K562 (cell line): ENCODE measurements at regions not wholly inside any gene's neighbourhood (a gene's known extent, or its start where the extent isn't known, plus 50 kb on each side); places are given as distances from the start of the nearest gene placed in this dataset.

Source experiments
- ATAC-seq: fragments of 200-7000 bp; cut with Tn5 transposase; 3 replicates; pipeline ENCODE4 v1.9.1; 2020; ENCODE audit warnings: moderate library complexity
- BruUV-seq: library from RNA; stranded (reverse); fragments of 400-500 nt; replicated peaks from 2 replicates; lab custom pipeline; 2021; lab: Mats Ljungman, UMichigan
- CTCF ChIA-PET: fragments of 300-600 bp; formaldehyde crosslinking; extraction: SDS; loops from one replicate; lab custom pipeline; 2021; ENCODE audit warnings: low intra/inter-chr PET ratio; lab: Yijun Ruan, JAX
- POLR2A ChIA-PET: fragments of 300-600, 350-650 bp; sonication (Branson Sonifier 250); formaldehyde crosslinking; extraction: SDS; loops from one replicate; lab custom pipeline; 2021; ENCODE audit warnings: antibody characterized with exemption, inconsistent platforms; lab: Yijun Ruan, JAX
- DNase-seq, 4 experiments: peaks; one replicate each; pipeline versions ENCODE4 v3.0.0 to v3.0.0-alpha.2; 2011 to 2018; ENCODE audit warnings: low spot score in 3 of 4, mixed read lengths in 3 of 4; ENCODE audit errors: extremely low read depth in 1 of 4
- FAIRE-seq: peaks from 2 replicates; lab custom pipeline; 2011; peaks lifted over from hg19 to GRCh38; lab: Jason Lieb, UNC
- H2AFZ ChIP-seq: 2 replicates; pipeline ENCODE4 v1.6.0; 2011; ENCODE audit warnings: low read depth, low read length, control low read depth, inconsistent platforms
- H3K27ac ChIP-seq: fragments of 200-600 bp; 3 replicates; pipeline ENCODE4 v1.8.0; 2011; ENCODE audit warnings: low read depth, mild to moderate bottlenecking, control low read depth, inconsistent platforms, low read length, moderate library complexity, mixed read lengths; ENCODE audit errors: extremely low read depth
- H3K27me3 ChIP-seq, 2 experiments: fragments of 300-600 bp in 1 of 2; 2 replicates in 1 of 2; 3 replicates in 1 of 2; pipeline versions ENCODE4 v1.6.0 to v1.8.0; 2011; ENCODE audit warnings: inconsistent platforms in 2 of 2, low read length in 2 of 2, mild to moderate bottlenecking in 1 of 2, mixed read lengths in 1 of 2, moderate library complexity in 1 of 2; ENCODE audit not compliant: control insufficient read depth in 2 of 2, insufficient read depth in 2 of 2
- H3K36me3 ChIP-seq: fragments of 300-600 bp; 3 replicates; pipeline ENCODE4 v1.8.0; 2011; ENCODE audit warnings: mild to moderate bottlenecking, low read length, inconsistent platforms; ENCODE audit not compliant: control insufficient read depth, insufficient read depth
- H3K4me1 ChIP-seq, 2 experiments: fragments of 200-600 bp in 1 of 2; replicated peaks in 1 of 2; 2 replicates in 1 of 2; 3 replicates in 1 of 2; pipeline versions ENCODE4 v1.5.1 to v1.8.0; 2011; ENCODE audit warnings: inconsistent platforms in 2 of 2, low read length in 2 of 2, mild to moderate bottlenecking in 1 of 2, mixed read lengths in 1 of 2, moderate library complexity in 1 of 2; ENCODE audit not compliant: control insufficient read depth in 2 of 2, insufficient read depth in 2 of 2
- H3K4me2 ChIP-seq: 2 replicates; pipeline ENCODE4 v1.6.1; 2011; ENCODE audit warnings: low read length, control low read depth, inconsistent platforms, mixed read lengths; ENCODE audit not compliant: insufficient read depth
- H3K4me3 ChIP-seq: fragments of 200-600 bp; sonication (generic), shearing (Covaris generic); 2 replicates; pipeline ENCODE4 v1.5.1; 2016; ENCODE audit warnings: control low read depth, inconsistent platforms
- H3K79me2 ChIP-seq: fragments of 200-600 bp; 3 replicates; pipeline ENCODE4 v1.8.0; 2011; ENCODE audit warnings: low read length, inconsistent platforms; ENCODE audit not compliant: control insufficient read depth, insufficient read depth
- H3K9ac ChIP-seq, 2 experiments: 2 replicates each; pipeline versions ENCODE4 v1.6.0 to v1.6.1; 2011; ENCODE audit warnings: low read depth in 2 of 2, low read length in 2 of 2, control low read depth in 1 of 2, inconsistent platforms in 1 of 2, mild to moderate bottlenecking in 1 of 2, mixed read lengths in 1 of 2; ENCODE audit not compliant: insufficient read depth in 1 of 2
- H3K9me1 ChIP-seq: one replicate; pipeline ENCODE4 v1.6.0; 2011; ENCODE audit warnings: inconsistent platforms, mild to moderate bottlenecking, low read length, moderate library complexity; ENCODE audit not compliant: control insufficient read depth, insufficient read depth
- H3K9me3 ChIP-seq: replicated peaks from 2 replicates; pipeline ENCODE4 v1.5.1; 2011; ENCODE audit warnings: low read depth, low read length, inconsistent platforms; ENCODE audit not compliant: control insufficient read depth, insufficient read depth
- H4K20me1 ChIP-seq: replicated peaks from 2 replicates; pipeline ENCODE4 v1.6.1; 2011; ENCODE audit warnings: low read length, inconsistent platforms, mixed read lengths; ENCODE audit not compliant: control insufficient read depth, insufficient read depth
- BDP1 ChIP-seq: IDR thresholded peaks from 3 replicates; pipeline ENCODE4 v1.6.1; 2011; ENCODE audit not compliant: insufficient read length, insufficient read depth
- FOXK2 ChIP-seq, 2 experiments: fragments of 450-650 bp; IDR thresholded peaks in 1 of 2; conservative IDR thresholded peaks in 1 of 2; 2 replicates each; pipeline ENCODE4 v1.6.1; 2016; ENCODE audit warnings: low read depth in 2 of 2, mild to moderate bottlenecking in 1 of 2
- HNRNPLL ChIP-seq: fragments of 200-400 bp; formaldehyde crosslinking; IDR thresholded peaks from 2 replicates; pipeline ENCODE4 v1.6.1; 2017; ENCODE audit warnings: low read length, low read depth, mild to moderate bottlenecking; ENCODE audit not compliant: poor library complexity, severe bottlenecking
- KAT7 ChIP-seq: sonication (generic); formaldehyde crosslinking; IDR thresholded peaks from 2 replicates; pipeline ENCODE4 v1.8.0; 2022; ENCODE audit warnings: missing genetic modification reagents, mild to moderate bottlenecking, borderline replicate concordance
- KAT8 ChIP-seq: fragments of 450-650 bp; IDR thresholded peaks from 2 replicates; pipeline ENCODE4 v1.6.1; 2016; ENCODE audit warnings: low read depth, mild to moderate bottlenecking
- PURB ChIP-seq: sonication (generic); formaldehyde crosslinking; IDR thresholded peaks from 2 replicates; pipeline ENCODE4 v1.9.0; 2021; ENCODE audit warnings: low read depth, mild to moderate bottlenecking, missing genetic modification reagents
- RBM14 ChIP-seq: fragments of 200-400 bp; formaldehyde crosslinking; IDR thresholded peaks from 2 replicates; pipeline ENCODE4 v1.6.1; 2018; ENCODE audit warnings: low read depth, mild to moderate bottlenecking, low read length, moderate library complexity, borderline replicate concordance; ENCODE audit not compliant: insufficient read depth
- RBM34 ChIP-seq: fragments of 200-400 bp; formaldehyde crosslinking; IDR thresholded peaks from 2 replicates; pipeline ENCODE4 v1.6.1; 2018; ENCODE audit warnings: low read length, borderline replicate concordance; ENCODE audit not compliant: insufficient read depth
- SMAD3 ChIP-seq: fragments of 450-650 bp; formaldehyde crosslinking; conservative IDR thresholded peaks from 2 replicates; pipeline ENCODE4 v1.4.0; 2020; ENCODE audit warnings: mild to moderate bottlenecking
- SOX6 ChIP-seq: fragments of 450-650 bp; IDR thresholded peaks from 2 replicates; pipeline ENCODE4 v1.6.1; 2014; ENCODE audit warnings: mild to moderate bottlenecking
- ZFP1 ChIP-seq: fragments of 450-650 bp; formaldehyde crosslinking; IDR thresholded peaks from 2 replicates; pipeline ENCODE4 v1.4.0; 2020; ENCODE audit warnings: mild to moderate bottlenecking, mixed read lengths
- ZNF133 ChIP-seq: fragments of 250-450 bp; sonication (Bioruptor Pico); IDR thresholded peaks from 2 replicates; pipeline ENCODE4 v1.4.0; 2020; ENCODE audit warnings: mild to moderate bottlenecking
- in situ Hi-C: fragments of 300-500 bp; cut with MboI; formaldehyde crosslinking; loops from 4 replicates; pipeline ENCODE4 v1.15.0; 2018; ENCODE audit warnings: inconsistent platforms, mixed read lengths
- intact Hi-C: fragments of 100-400 bp; cut with micrococcal nuclease; formaldehyde crosslinking; loops from 2 replicates; pipeline ENCODE4 v1.14.2; 2022
- TF ChIP-seq, protein P1 (sequence below): fragments of 250-450 bp; sonication (Bioruptor Pico); IDR thresholded peaks from 2 replicates; pipeline ENCODE4 v1.5.0; 2021
- TF ChIP-seq, protein P2 (sequence below), 2 experiments: fragments of 200-800 bp in 1 of 2; sonication (Bioruptor generic) in 1 of 2; sonication (generic) in 1 of 2; formaldehyde crosslinking in 1 of 2; IDR thresholded peaks in 1 of 2; conservative IDR thresholded peaks in 1 of 2; 2 replicates each; pipeline versions ENCODE4 v1.5.0 to v1.6.1; 2016 to 2020; ENCODE audit warnings: missing compliant biosample characterization in 1 of 2, missing genetic modification characterization in 1 of 2, missing genetic modification reagents in 1 of 2
- TF ChIP-seq, protein P3 (sequence below): fragments of 250-450 bp; sonication (Bioruptor Pico); IDR thresholded peaks from 2 replicates; pipeline ENCODE4 v1.5.0; 2020; ENCODE audit warnings: mild to moderate bottlenecking, borderline replicate concordance

DNA sequence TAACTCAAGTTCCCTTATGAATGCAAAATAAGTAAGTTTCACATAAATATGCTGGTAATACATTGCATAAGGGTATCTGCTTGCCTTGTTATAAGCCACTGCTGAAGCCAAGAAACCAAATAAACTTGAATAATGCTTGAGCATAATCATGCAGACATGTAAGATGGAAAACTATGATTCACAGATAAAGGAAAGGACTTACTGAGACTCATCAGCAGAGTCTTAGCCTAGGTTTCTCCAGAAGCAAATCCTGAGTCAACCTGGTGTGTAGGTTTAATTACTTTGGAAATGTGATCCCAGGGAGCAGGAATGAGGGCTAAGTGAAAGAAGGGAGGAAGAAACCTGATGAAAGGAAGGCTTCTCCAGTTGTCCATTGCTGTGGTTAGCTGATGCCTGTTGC, 107.7 kb upstream of the BTG1 start:
- Histone ChIP-seq H4K20me1 (no peaks in the 10 kb centered on the region), H2AFZ (no peak overlapping the region), H3K79me2 (no peaks in the 10 kb centered on the region), H3K27me3 (no peaks in the 10 kb centered on the region), H3K4me3 (no peak overlapping the region), H3K4me2 (no peak overlapping the region), H3K9ac (no peak overlapping the region), H3K27ac (no peak overlapping the region), H3K4me1 (no peaks in the 10 kb centered on the region), H3K9me3 (no peaks in the 10 kb centered on the region), H3K36me3 (no peaks in the 10 kb centered on the region), H3K9me1 (no peaks in the 10 kb centered on the region)
- in situ Hi-C loops (no loop called here), intact Hi-C loops (no loop called here)
- no TSS peak for BruUV-seq
- no peak for ATAC-seq
- CTCF ChIA-PET: no interaction called here
- no peak for FAIRE-seq
- no peak for DNase-seq
- POLR2A ChIA-PET: interaction anchor here (0.7 to 2.4 kb wide), 5 partner anchors 9 to 352 kb away, joined by 3 to 6 read pairs (median 3); partner anchors contain the start of gene BTG1
- TF ChIP-seq FOXK2 (conservative IDR thresholded peaks at IDR 0.05 in 1 of 2, IDR thresholded peaks at IDR 0.05 in 1 of 2; ENCODE audit: low read depth in 2 of 2) (no peak), ZNF133 (CRISPR knock-in tag) (no peak), SMAD3 (no peak), PURB (CRISPR knock-in tag) (no peak), ZFP1 (CRISPR knock-in tag) (no peak), KAT8 (no peak), RBM14 (no peak), SOX6 (no peak), HNRNPLL (no peak), RBM34 (no peak), KAT7 (CRISPR knock-in tag) (no peak), BDP1 (no peak)
- TF ChIP-seq, protein P1, sequence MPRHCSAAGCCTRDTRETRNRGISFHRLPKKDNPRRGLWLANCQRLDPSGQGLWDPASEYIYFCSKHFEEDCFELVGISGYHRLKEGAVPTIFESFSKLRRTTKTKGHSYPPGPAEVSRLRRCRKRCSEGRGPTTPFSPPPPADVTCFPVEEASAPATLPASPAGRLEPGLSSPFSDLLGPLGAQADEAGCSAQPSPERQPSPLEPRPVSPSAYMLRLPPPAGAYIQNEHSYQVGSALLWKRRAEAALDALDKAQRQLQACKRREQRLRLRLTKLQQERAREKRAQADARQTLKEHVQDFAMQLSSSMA: no peak
- TF ChIP-seq, protein P2, sequence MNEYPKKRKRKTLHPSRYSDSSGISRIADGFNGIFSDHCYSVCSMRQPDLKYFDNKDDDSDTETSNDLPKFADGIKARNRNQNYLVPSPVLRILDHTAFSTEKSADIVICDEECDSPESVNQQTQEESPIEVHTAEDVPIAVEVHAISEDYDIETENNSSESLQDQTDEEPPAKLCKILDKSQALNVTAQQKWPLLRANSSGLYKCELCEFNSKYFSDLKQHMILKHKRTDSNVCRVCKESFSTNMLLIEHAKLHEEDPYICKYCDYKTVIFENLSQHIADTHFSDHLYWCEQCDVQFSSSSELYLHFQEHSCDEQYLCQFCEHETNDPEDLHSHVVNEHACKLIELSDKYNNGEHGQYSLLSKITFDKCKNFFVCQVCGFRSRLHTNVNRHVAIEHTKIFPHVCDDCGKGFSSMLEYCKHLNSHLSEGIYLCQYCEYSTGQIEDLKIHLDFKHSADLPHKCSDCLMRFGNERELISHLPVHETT (CRISPR knock-in tag; conservative IDR thresholded peaks at IDR 0.05 in 1 of 2, IDR thresholded peaks at IDR 0.05 in 1 of 2): no peak
- TF ChIP-seq, protein P3, sequence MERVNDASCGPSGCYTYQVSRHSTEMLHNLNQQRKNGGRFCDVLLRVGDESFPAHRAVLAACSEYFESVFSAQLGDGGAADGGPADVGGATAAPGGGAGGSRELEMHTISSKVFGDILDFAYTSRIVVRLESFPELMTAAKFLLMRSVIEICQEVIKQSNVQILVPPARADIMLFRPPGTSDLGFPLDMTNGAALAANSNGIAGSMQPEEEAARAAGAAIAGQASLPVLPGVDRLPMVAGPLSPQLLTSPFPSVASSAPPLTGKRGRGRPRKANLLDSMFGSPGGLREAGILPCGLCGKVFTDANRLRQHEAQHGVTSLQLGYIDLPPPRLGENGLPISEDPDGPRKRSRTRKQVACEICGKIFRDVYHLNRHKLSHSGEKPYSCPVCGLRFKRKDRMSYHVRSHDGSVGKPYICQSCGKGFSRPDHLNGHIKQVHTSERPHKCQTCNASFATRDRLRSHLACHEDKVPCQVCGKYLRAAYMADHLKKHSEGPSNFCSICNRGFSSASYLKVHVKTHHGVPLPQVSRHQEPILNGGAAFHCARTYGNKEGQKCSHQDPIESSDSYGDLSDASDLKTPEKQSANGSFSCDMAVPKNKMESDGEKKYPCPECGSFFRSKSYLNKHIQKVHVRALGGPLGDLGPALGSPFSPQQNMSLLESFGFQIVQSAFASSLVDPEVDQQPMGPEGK (CRISPR knock-in tag): no peak
